Retina (tissue), 1 donor: ENCODE measurements at regions not wholly inside any gene's neighbourhood (a gene's known extent, or its start where the extent isn't known, plus 50 kb on each side); places are given as distances from the start of the nearest gene placed in this dataset.
"Not testable (repeated sequence)": the region's sequence is repeated elsewhere in the genome, so short reads cannot be mapped to it uniquely, and the experiment has no call there.

Experiments used
- DNase-seq: peaks from one replicate; pipeline ENCODE4 v3.0.0-alpha.2; 2016

DNA sequence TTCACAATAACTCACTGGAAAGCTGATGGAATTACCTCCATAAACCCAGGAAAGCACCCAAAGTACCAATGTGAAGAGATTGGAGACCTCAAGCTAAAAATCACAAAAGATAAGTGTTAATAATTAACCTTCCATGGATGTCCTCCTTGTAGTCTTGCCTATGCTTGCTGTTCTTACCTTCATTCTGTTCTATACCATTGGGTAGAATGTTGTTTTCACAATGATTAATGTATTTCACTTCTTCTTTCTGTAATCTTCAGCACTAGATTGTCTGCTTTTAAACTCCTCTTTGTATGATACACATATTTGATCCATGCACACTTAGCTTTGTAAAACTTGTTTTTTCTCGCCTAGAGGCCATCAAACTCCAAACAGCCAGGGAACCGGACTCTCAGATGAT, 570.3 kb downstream of the RAPGEF2 start:
- no peak for DNase-seq

DNA sequence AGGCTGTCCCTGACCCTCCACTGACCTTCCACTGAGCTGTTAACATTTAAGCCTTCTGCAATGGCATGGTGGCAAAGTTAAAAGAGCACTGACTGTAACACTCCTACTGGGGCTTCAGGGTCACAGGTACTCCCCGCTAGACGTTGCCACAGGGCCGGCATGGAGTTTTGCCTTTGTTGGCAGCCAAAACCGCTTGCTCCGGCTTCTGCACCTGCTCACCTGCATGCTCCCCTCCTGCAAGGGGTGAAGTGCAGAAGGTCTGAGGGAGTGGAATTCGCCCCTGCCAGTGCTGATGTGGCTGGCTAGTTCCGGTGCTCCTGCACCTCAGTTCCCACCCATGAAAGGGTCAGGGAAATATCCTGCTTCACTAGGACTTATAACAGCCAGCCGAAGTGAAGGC, 571.4 kb downstream of the RAPGEF2 start:
- DNase-seq = no peak

DNA sequence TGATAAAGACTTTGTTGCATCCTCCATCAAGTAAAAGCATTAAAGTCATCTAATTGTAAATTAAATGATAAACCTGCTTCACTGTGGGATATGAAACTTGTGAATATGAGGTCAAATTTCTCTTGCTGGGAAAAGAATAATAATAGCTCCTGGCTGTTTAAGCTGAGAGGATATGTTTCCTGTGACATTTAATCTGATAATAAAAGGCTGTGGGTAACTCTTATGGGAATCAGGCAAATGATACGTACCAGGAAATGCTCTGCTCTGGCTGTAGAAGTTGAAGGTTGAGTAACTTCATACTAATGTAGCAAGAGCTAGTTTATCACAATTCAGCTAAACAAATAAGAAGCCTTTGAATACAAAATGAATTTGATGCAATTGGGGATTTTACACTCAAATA, 574.6 kb downstream of the RAPGEF2 start:
- no peak for DNase-seq

DNA sequence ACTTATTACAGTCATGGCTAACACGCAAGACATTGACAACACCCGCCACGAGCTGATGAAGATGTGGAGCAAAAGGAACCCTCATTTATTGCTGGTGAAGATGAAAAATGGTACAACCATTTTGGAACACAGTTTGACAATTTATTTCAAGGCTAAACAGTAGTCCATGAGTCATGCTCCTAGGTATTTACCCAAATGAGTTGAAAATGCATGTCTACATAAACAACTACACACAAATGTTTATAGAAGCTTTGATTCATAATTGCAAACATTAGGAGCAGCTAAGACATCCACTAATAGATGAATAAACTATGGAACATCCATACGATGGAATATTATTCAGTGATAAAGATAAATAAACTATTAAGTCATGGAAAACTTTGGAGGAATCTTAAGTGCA, 580.1 kb downstream of the RAPGEF2 start:
- no peak for DNase-seq

DNA sequence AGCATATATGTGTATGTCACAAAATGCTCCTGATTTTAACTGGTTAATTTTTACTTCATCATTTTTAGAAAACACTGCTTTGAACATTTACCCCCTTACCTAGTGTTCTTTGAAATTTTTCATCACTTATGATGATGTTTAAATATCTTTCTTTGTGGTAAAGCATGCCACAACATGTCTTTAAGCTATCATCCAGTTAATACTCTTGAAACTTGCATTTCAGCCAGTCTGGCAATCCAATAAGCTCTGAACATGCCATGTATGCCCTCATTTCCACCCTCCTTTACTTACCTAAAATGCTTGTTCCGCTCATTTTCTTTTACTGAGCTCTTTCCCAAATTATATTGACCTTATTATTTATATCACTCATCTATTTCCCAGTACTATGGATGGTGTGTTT, 581.2 kb downstream of the RAPGEF2 start:
- DNase-seq = no peak

DNA sequence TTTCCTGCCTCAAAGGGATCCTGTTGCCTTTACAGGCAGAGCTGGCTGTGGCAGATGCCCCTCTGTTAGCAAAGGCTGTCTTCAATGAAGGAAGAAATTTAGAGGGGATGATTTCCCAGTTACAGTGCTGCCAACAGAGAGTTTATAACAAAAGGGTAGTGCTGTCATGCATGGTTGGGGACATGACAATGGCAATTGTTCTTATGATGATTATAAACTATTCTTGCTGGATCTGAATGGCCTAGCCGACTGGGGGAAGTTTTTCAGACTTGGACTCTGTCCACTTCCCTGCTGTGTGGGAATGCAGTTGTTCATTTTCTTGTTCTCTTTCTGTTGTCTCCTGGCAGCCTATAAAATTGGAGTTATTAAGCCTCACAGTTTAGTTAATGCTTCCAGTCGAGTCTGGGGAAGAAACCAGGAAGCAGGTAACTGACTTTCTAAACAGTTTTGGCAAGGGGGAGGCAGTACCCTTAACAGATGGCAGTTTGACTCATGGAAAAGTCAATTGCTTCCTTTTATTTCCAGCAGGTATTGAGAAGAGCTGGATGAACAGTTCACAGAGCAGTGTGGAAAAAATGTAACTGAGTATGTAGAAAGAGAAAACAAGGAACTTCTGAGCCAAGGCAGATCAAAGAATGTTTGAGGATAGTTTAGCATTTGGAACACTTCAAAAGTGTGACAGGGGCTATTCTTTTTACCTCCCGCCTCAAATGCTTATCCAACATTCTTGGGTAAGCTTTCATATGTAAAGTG, 582.6 kb downstream of the RAPGEF2 start:
- DNase-seq = peak; percentile 56

DNA sequence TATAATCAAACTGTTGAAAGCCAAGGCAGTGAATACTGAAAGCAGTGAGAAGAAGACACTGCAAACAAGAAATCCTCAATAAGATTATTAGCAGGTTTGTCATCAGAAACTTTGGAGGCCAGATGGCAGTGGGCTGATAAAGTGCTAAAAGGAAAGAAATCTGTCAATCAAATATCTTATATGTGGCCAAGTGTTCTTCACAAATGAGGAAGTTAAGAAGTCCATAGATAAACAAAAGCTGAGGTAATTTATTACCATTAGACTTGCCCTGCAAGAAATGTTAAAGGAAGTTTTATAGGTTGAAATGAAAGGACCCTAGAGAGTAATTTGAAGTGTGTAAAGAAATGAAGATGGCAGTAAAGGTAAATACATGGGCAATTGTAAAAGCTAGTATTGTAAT, 586.6 kb downstream of the RAPGEF2 start:
- DNase-seq = no peak

DNA sequence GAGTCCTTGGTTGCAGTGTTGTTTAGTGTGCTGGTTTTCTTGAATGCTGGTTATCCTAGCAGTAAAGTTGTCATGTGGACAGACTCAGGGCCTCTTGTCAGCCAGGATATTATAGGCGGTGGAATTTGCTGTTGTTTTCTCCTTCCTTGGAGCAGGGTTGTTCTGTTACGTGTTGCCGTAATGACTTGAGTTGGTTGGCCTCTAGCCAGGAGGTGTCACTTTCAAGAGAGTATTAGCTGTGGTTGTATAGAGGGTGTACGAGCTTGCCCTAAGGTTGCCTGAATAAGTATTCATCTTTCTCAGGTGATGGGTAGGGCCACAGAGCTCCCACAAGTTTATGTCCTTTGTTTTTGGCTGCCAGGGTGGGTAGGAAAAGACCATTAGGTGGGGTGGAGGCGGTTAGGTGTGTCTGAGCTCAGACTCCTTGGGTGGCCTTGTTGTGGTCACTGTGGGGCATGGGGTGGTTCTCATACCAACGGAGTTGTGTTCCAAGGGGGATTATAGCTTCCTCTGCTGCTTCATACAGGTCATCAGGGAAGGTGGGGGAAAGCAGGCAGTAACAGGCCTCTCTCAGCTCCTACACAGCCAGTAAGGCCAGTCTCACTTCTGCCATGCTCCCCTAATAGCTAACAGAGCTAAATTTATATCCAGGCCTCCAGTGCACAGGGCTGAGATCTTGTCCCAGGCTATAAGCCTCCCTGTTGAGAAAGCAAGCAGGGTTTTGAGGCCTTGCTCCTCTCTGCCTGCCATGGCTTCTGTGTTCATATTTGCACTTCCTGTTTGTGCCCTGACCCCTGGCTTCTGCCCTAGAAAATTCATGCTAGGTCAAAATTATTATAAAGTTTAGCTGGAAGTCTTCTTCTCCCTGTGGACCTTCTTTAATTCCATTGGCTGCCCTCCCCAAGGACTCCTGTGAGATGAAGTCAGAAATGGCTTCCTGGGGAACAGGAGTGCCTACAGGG, 594.7 kb downstream of the RAPGEF2 start:
- DNase-seq = no peak

DNA sequence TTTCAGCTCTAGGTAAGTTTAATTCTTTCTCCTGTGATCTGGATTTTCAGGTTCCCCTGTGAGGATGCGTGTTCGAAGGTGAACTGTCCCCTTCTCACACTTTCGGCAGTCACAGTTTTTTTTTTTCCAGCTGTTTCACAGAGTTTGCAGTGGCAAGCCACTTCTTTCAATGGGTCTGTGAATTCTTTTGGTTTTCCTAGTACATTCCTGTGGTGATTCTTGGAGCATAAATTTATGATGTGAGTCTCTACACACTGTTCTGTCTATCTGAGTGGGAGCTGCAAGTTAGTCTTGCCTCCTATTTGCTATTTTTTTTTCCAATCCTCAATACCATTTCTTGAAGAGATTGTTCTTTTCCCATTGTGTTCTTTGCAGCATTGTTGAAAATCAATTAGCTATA, 595.5 kb downstream of the RAPGEF2 start:
- DNase-seq = no peak

DNA sequence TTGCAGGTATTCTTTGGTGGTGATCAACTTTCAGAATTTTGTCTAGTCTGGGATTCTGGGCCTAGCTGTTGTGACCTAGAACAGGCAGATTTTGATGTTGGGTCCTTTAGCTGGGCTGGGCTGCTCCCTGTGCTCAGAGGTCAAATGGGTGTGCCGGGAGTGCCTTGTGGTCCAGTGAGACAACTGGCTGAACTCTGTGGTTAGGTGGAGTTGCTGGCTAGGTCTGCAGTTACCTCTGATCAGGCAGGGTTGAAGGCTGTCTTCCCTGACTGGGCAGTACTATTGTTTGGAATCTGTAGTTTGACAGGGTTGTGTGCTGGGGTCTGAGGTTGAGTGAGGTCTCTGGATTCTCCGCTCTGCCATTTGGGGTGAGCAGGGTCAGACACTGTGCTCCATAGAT, 599.3 kb downstream of the RAPGEF2 start:
- no peak for DNase-seq

DNA sequence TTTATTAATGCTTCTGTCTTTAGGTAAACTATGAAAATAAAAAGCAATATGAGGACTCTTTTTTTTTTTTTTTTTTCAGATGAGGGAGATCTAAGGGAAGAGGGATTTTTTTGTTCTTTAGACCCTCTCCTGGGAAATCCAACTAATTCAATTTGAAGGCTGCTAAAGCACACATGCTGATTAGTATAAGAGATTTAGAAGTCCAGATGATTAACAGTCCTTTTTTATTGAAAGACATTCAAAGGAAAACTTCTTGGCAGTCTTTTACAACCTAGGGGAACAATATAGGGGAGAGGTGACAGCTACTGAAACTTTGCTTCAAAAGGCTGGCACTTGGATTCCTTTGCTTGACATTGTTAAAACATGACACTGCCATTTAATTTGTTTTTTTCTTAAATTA, 602.5 kb downstream of the RAPGEF2 start:
- no peak for DNase-seq

DNA sequence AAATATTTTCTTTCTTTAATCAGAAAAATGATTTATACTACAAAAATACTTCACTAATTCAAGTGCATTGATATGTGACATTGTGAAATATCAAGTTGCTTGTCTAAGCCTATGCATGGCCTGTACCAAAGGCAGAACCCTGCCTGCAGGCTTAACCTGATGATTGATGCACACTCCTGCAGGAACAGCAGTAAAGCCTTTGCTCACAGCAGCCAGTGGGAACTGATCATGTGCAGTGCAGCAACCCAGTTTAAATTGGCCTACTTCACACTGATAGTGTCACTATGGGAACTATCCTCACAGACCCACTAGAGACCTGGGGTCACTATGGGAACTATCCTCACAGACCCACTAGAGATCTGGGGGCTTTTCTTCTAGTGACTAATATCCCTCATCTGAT, 603.8 kb downstream of the RAPGEF2 start:
- no peak for DNase-seq

DNA sequence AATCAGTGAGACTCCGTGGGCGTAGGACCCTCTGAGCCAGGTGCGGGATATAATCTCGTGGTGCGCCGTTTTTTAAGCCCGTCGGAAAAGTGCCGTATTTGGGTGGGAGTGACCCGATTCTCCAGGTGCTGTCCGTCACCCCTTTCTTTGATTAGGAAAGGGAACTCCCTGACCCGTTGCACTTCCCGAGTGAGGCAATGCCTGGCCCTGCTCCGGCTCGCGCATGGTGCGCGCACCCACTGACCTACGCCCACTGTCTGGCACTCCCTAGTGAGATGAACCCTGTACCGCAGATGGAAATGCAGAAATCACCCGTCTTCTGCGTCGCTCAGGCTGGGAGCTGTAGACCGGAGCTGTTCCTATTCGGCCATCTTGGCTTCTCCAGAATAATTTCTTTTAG, 612.3 kb downstream of the RAPGEF2 start:
- not testable (repeated sequence) for DNase-seq

DNA sequence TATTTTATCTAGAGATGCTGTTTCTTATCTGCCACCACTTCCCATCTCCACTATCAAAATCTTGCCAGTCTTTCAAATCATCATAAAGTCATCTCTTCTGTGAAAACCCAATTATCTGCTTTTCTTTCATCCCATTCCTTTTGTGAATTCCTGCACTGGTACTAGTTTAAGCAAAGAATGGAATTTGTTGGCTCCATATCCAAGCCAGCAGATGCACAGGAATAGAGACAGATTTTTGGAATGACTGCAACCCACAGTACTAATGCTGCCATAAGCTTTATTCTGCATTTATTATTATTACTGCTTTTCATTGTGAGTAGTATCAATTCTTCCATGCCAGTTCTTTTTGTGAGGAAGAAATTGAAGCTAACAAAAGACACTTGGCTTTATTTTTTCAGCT, 616.7 kb downstream of the RAPGEF2 start:
- DNase-seq = no peak

DNA sequence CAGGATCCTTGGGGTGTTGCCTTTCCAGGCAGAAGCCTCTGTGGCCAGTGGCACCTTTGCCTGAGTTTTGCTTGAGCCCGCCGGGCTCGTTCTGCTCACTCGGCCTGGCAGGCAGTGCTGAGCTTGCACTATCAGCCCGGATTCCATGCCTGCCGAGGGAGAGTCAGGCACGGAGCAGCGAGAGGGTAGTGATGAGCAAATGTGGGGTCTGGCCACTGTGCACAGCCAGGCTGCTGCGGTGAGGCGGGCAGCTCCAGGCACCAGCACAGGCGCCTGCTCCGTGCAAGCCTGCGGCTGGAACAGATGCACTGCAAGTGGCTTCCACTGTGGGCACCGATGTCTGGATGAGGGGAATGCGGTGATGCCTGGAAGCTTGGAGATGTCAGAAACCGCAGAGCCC, 619.2 kb downstream of the RAPGEF2 start:
- DNase-seq = no peak

DNA sequence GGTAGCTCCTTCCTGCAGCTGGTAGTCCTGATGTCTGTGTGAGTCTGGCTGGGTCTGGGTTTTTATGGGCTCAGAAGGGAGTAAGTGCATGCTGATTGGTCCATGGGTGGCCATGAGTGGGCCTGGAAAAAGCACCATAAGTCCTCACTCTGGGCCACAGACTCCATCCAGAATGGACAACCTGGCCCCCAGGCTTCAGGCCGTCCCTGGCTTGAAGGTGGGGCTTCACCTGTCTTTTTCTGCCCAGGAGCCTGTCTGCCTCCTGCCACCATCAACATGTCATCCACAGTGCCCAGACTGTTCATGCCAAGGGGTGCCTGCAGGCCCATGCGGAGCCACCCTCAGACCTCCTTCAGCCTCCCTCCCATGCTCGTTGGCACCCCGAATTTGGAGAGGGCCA, 620.0 kb downstream of the RAPGEF2 start:
- DNase-seq = no peak

DNA sequence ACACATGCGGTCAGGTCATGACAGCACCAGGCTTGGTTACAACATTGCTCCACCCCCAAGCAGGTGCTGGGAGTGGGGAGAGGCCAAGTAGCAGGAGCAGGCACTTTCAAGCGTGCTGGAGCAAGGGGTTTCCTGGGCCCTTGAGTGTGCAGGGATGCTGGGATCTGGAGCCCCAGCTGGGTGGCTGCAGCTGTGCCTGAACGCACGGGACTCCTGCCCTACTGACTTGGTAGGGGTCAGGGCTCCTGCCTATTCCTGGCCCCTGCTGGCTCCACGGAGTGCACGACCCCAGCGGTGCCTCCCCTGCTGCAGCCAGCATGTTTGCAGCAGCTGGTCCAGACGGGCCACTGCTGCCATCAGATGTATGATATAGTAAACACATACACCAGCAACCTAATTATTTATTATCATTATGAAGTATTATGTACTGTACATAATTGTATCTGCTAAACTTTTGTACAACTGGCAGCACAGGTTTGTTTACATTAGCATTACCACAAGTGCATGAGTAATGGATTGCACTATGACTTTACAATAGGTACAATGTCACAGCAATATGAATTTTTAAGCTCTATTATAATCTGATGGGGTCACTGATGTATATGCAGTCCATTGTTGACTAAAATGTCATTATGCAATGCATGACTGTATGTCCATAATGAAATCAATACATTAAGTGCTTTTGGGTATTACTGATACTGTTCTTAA, 620.6 kb downstream of the RAPGEF2 start:
- DNase-seq = no peak

DNA sequence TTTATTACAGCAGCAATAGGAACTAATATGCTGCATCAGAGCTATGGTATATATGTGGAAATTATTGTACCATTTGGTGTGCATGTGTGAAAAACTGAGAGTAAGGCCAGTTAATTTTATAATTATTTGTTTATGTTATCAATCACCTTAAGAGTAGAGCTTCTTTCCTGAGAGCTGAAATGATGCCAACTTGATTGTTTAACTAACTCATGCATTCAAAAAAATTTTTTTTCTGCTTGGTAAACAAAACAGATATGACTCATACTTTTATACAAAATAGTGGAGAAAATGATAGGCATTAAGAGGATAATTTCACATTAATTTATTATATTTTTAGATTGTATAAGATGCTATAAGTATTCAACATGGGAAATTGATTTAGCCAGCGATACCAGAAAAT, 622.7 kb downstream of the RAPGEF2 start:
- no peak for DNase-seq

DNA sequence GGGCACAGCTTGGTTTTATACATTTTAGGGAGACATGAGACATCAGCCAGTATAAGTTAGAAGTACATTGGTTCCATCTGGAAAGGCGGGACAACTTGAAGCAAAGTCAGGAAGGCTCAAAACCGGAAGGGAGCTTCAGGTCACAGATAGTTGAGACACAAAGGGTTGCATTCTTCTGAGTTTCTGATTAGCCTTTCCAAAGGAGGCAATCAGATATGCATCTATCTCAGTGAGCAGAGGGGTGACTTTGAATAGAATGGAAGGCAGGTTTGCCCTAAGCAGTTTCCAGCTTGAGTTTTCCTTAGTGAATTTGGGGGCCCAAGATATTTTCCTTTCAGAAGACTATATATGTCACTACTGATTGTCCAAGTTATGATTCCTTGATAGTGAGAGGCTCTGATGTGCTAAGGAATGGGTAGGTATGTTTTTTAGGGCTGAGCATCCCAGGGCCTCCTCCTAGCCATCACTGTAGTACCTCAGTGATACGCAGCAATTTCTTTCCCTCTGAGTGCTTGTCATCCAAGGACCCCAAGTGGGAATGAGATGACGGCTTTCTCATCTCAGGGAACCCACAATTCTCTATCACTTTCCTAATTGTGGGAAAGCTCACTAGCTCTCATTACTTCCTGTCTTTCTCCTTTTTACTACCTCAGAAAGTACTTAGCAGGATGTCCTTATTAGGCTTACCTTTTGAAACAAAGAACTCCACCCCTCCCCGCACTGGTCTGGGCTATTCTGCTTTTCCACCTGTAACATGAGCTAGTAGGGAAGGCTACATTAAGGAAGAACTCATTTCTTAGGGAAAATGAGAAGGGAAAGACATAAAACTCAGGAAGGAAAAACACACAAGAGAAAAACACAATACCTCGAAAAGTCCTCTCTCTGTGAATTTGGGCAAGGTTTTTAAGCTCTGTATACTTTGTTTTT, 632.7 kb downstream of the RAPGEF2 start:
- no peak for DNase-seq

DNA sequence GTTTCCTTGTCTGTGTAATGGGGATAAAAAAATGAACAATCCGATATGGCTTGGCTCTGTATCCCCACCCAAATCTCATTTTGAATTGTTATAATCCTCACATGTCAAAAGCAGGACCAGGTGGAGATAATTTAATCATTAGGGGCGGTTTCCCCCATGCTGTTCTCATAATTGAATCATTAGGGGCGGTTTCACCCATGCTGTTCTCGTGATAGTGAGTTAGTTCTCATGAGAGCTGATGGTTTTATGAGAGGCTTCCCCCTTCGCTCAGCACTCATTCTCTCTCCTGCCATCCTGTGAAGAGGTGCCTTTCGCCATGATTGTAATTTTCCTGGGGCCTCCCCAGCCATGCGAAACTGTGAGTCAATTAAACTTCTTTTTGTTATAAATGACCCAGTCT, 633.5 kb downstream of the RAPGEF2 start:
- no peak for DNase-seq

DNA sequence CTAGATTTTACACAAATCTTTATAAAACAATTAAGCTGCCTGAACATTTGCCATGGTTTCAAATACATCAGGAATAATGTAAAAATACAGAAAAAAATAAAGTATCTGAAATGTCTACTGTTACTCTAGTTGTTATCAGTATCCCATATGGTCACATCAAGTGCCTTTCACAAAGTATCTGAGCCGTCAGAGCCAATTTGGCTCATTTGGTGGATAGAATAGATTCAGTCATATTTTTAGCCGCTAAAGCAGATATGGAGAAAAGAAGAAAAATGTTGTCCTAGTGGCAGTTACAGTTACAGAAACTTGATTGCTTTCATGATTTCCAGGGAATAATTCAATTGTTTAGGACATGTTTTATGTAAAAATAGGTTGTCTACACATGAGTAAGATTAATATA, 641.1 kb downstream of the RAPGEF2 start:
- DNase-seq = no peak

DNA sequence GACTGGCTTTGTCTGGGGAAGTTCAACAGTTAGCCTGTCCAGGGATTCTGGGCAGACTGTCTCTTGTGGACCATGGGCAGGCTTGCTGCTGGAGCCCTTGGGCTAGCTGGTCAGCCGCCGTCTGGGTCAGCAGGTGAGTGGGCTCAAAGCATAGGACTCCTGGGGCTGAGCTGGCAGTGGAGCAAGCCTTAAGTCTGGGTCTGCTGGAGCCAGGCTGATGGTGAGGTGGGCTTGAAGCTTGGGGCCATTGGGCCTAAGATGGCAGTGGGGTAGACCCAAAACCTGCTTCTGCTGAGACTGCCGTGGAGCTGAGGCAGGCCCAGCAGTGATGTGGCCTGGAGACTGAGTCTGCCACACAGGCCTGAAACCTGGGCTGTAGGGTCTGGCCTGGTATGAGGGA, 645.1 kb downstream of the RAPGEF2 start:
- no peak for DNase-seq
